Osteocyte (in vitro differentiated cells): ENCODE measurements at regions not wholly inside any gene's neighbourhood (a gene's known extent, or its start where the extent isn't known, plus 50 kb on each side); places are given as distances from the start of the nearest gene placed in this dataset.

Experiments
- DNase-seq: peaks from one replicate; pipeline ENCODE4 v3.0.0; 2021; ENCODE audit warnings: mixed read lengths; ENCODE audit not compliant: unreplicated experiment; ENCODE audit errors: extremely low spot score
- H3K27ac Mint-ChIP-seq: one replicate; pipeline ENCODE4 v1.8.0; 2021; ENCODE audit warnings: mild to moderate bottlenecking, mixed read lengths; ENCODE audit not compliant: unreplicated experiment
- H3K27me3 Mint-ChIP-seq: one replicate; pipeline ENCODE4 v1.8.0; 2021; ENCODE audit warnings: mixed read lengths; ENCODE audit not compliant: unreplicated experiment
- H3K36me3 Mint-ChIP-seq: one replicate; pipeline ENCODE4 v1.8.0; 2021; ENCODE audit warnings: mixed read lengths; ENCODE audit not compliant: unreplicated experiment
- H3K4me1 Mint-ChIP-seq: one replicate; pipeline ENCODE4 v1.8.0; 2021; ENCODE audit warnings: mixed read lengths; ENCODE audit not compliant: unreplicated experiment
- H3K4me3 Mint-ChIP-seq: one replicate; pipeline ENCODE4 v1.8.0; 2021; ENCODE audit warnings: mild to moderate bottlenecking, moderate library complexity, mixed read lengths; ENCODE audit not compliant: unreplicated experiment
- H3K9me3 Mint-ChIP-seq: one replicate; pipeline ENCODE4 v1.8.0; 2021; ENCODE audit warnings: mixed read lengths; ENCODE audit not compliant: unreplicated experiment
- CTCF ChIP-seq: fragments of 200-600 bp; sonication (generic); IDR thresholded peaks from 2 replicates; pipeline ENCODE4 v1.5.0; 2021; ENCODE audit warnings: antibody characterized with exemption, mild to moderate bottlenecking, moderate library complexity

GRCh38 chr11:19463976-19464375 lies 223.2 kb upstream of the E2F8 start:
- no peaks in the 10 kb centered on the region for H3K9me3 Mint-ChIP-seq
- H3K4me3 Mint-ChIP-seq: no peak overlapping the region
- H3K27ac Mint-ChIP-seq: no peak overlapping the region
- TF ChIP-seq CTCF: no peak
- no peaks in the 10 kb centered on the region for H3K36me3 Mint-ChIP-seq
- DNase-seq: no peak
- H3K27me3 Mint-ChIP-seq: peaks cover 53% of the 10 kb centered on the region
- no peaks in the 10 kb centered on the region for H3K4me1 Mint-ChIP-seq

GRCh38 chr11:19460718-19461405 lies 220.1 kb upstream of the E2F8 start:
- no peak for DNase-seq
- H3K4me3 Mint-ChIP-seq: no peak overlapping the region
- TF ChIP-seq CTCF: no peak
- no peaks in the 10 kb centered on the region for H3K36me3 Mint-ChIP-seq
- H3K4me1 Mint-ChIP-seq: no peaks in the 10 kb centered on the region
- no peak overlapping the region for H3K27ac Mint-ChIP-seq
- no peaks in the 10 kb centered on the region for H3K9me3 Mint-ChIP-seq
- H3K27me3 Mint-ChIP-seq: peaks cover 28% of the 10 kb centered on the region

- Mint-ChIP-seq H3K4me1 (no peaks in the 10 kb centered on the region), H3K9me3 (no peaks in the 10 kb centered on the region), H3K27me3 (peaks cover 23% of the 10 kb centered on the region), H3K36me3 (no peaks in the 10 kb centered on the region), H3K27ac (no peak overlapping the region), H3K4me3 (no peak overlapping the region)
- no peak for TF ChIP-seq CTCF
- DNase-seq: no peak
These were observed 218.5 kb upstream of the E2F8 start for GRCh38 chr11:19459240-19459639.

GRCh38 chr11:19458721-19459120 lies 218.0 kb upstream of the E2F8 start:
- DNase-seq: no peak
- Mint-ChIP-seq H3K27ac (no peak overlapping the region), H3K4me1 (no peaks in the 10 kb centered on the region)

GRCh38 chr11:19458231-19458630 lies 217.5 kb upstream of the E2F8 start:
- no peak for TF ChIP-seq CTCF
- no peaks in the 10 kb centered on the region for H3K9me3 Mint-ChIP-seq
- no peak overlapping the region for H3K27ac Mint-ChIP-seq

More at GRCh38 chr11:19458721-19459120, 218.0 kb upstream of the E2F8 start:
- no peaks in the 10 kb centered on the region for H3K36me3 Mint-ChIP-seq
- peaks cover 22% of the 10 kb centered on the region for H3K27me3 Mint-ChIP-seq
- TF ChIP-seq CTCF: no peak
- no peak overlapping the region for H3K4me3 Mint-ChIP-seq
- no peaks in the 10 kb centered on the region for H3K9me3 Mint-ChIP-seq

More at GRCh38 chr11:19458231-19458630, 217.5 kb upstream of the E2F8 start:
- peaks cover 17% of the 10 kb centered on the region for H3K27me3 Mint-ChIP-seq
- no peak overlapping the region for H3K4me3 Mint-ChIP-seq
- no peak for DNase-seq
- H3K36me3 Mint-ChIP-seq: no peaks in the 10 kb centered on the region
- H3K4me1 Mint-ChIP-seq: no peaks in the 10 kb centered on the region
